ENCODE measurements at regions not wholly inside any gene's neighbourhood (a gene's known extent, or its start where the extent isn't known, plus 50 kb on each side); places are given as distances from the start of the nearest gene placed in this dataset.

GRCh38 chr11:111444040-111444439, 65.0 kb upstream of the POU2AF1 start:
- DNase-seq (ENCODE audit: low spot score): no peak

- no peak for DNase-seq (ENCODE audit: low spot score)
Measured at GRCh38 chr11:111443640-111444039, 64.6 kb upstream of the POU2AF1 start.

GRCh38 chr11:111443032-111443431, 64.0 kb upstream of the POU2AF1 start:
- DNase-seq (ENCODE audit: low spot score): no peak

- no peak for DNase-seq (ENCODE audit: low spot score)
Measured at GRCh38 chr11:111441443-111441842, 62.4 kb upstream of the POU2AF1 start.

GRCh38 chr11:111440416-111441205, 61.5 kb upstream of the POU2AF1 start:
- DNase-seq (ENCODE audit: low spot score): peak; percentile 60

- no peak for DNase-seq (ENCODE audit: low spot score)
Measured at GRCh38 chr11:111439901-111440300, 60.8 kb upstream of the POU2AF1 start.

GRCh38 chr11:111438846-111439520, 59.9 kb upstream of the POU2AF1 start:
- no peak for DNase-seq (ENCODE audit: low spot score)

GRCh38 chr11:111438168-111438567, 59.1 kb upstream of the POU2AF1 start:
- no peak for DNase-seq (ENCODE audit: low spot score)

- DNase-seq (ENCODE audit: low spot score): no peak
Measured at GRCh38 chr11:111435046-111435698, 56.1 kb upstream of the POU2AF1 start.

- peak; percentile 75 for DNase-seq (ENCODE audit: low spot score)
Measured at GRCh38 chr11:111429066-111429506, 50.0 kb upstream of the POU2AF1 start.

All from ureter (tissue), 1 donor.